ENCODE measurements at regions not wholly inside any gene's neighbourhood (a gene's known extent, or its start where the extent isn't known, plus 50 kb on each side); places are given as distances from the start of the nearest gene placed in this dataset.

- Histone ChIP-seq H3K27ac (no peak overlapping the region), H3K4me3 (no peak overlapping the region), H3K36me3 (no peaks in the 10 kb centered on the region), H3K9me3 (no peaks in the 10 kb centered on the region), H3K4me1 (no peaks in the 10 kb centered on the region), H3K27me3 (no peaks in the 10 kb centered on the region)
- WGBS, 2 donors = 53 to 82% methylated on average over 2 of the region's 2 CpGs
- no peak for DNase-seq
- ATAC-seq (ENCODE audit: low FRiP score in 2 of 2) = no peak
- TF ChIP-seq EP300 (IDR thresholded peaks at IDR 0.05) (no peak), CTCF (IDR thresholded peaks at IDR 0.05) (no peak), POLR2A (IDR thresholded peaks at IDR 0.05) (no peak), POLR2AphosphoS5 (IDR thresholded peaks at IDR 0.05) (no peak)
These were observed 1454.1 kb downstream of the MRPL39 start for GRCh38 chr21:24153137-24153536.

GRCh38 chr21:24150753-24151152 lies 1456.5 kb downstream of the MRPL39 start:
- H3K36me3 ChIP-seq = no peaks in the 10 kb centered on the region
- WGBS, 2 donors = 38 to 41% methylated on average over 1 of the region's 1 CpG
- DNase-seq = no peak
- ATAC-seq (ENCODE audit: low FRiP score in 2 of 2) = no peak
- no peaks in the 10 kb centered on the region for H3K4me1 ChIP-seq
- TF ChIP-seq EP300 (IDR thresholded peaks at IDR 0.05) = no peak
- no peak for TF ChIP-seq POLR2A (IDR thresholded peaks at IDR 0.05)
- no peak for TF ChIP-seq CTCF (IDR thresholded peaks at IDR 0.05)
- TF ChIP-seq POLR2AphosphoS5 (IDR thresholded peaks at IDR 0.05) = no peak
- no peaks in the 10 kb centered on the region for H3K9me3 ChIP-seq
- H3K4me3 ChIP-seq = no peak overlapping the region
- no peaks in the 10 kb centered on the region for H3K27me3 ChIP-seq
- H3K27ac ChIP-seq = no peak overlapping the region

GRCh38 chr21:24148461-24148860 lies 1458.8 kb downstream of the MRPL39 start:
- no peak for ATAC-seq (ENCODE audit: low FRiP score in 2 of 2)
- Histone ChIP-seq H3K4me3 (no peak overlapping the region), H3K9me3 (no peaks in the 10 kb centered on the region), H3K27ac (no peak overlapping the region), H3K4me1 (no peaks in the 10 kb centered on the region), H3K36me3 (no peaks in the 10 kb centered on the region), H3K27me3 (no peaks in the 10 kb centered on the region)
- DNase-seq = no peak
- 91 to 93% methylated on average over 2 of the region's 2 CpGs for WGBS, 2 donors
- TF ChIP-seq EP300 (IDR thresholded peaks at IDR 0.05) = no peak
- no peak for TF ChIP-seq CTCF (IDR thresholded peaks at IDR 0.05)
- no peak for TF ChIP-seq POLR2AphosphoS5 (IDR thresholded peaks at IDR 0.05)
- TF ChIP-seq POLR2A (IDR thresholded peaks at IDR 0.05) = no peak

GRCh38 chr21:24147674-24148073 lies 1459.6 kb downstream of the MRPL39 start:
- DNase-seq (no peak), ATAC-seq (ENCODE audit: low FRiP score in 2 of 2) (no peak)
- TF ChIP-seq EP300 (IDR thresholded peaks at IDR 0.05) (no peak), CTCF (IDR thresholded peaks at IDR 0.05) (no peak), POLR2A (IDR thresholded peaks at IDR 0.05) (no peak), POLR2AphosphoS5 (IDR thresholded peaks at IDR 0.05) (no peak)
- Histone ChIP-seq H3K36me3 (no peaks in the 10 kb centered on the region), H3K9me3 (no peaks in the 10 kb centered on the region), H3K27ac (no peak overlapping the region), H3K27me3 (no peaks in the 10 kb centered on the region), H3K4me3 (no peak overlapping the region), H3K4me1 (no peaks in the 10 kb centered on the region)
- WGBS, 2 donors = 77 to 92% methylated on average over 3 of the region's 3 CpGs

GRCh38 chr21:24131056-24131455 lies 1476.2 kb downstream of the MRPL39 start:
- Histone ChIP-seq H3K27me3 (no peaks in the 10 kb centered on the region), H3K4me3 (no peak overlapping the region), H3K9me3 (no peaks in the 10 kb centered on the region), H3K27ac (no peak overlapping the region), H3K4me1 (no peaks in the 10 kb centered on the region), H3K36me3 (no peaks in the 10 kb centered on the region)
- 16 to 24% methylated on average over 1 of the region's 1 CpG for WGBS, 2 donors
- TF ChIP-seq POLR2AphosphoS5 (IDR thresholded peaks at IDR 0.05) (no peak), EP300 (IDR thresholded peaks at IDR 0.05) (no peak)
- no peak for ATAC-seq (ENCODE audit: low FRiP score in 2 of 2)
- no peak for DNase-seq
